ENCODE measurements at regions not wholly inside any gene's neighbourhood (a gene's known extent, or its start where the extent isn't known, plus 50 kb on each side); places are given as distances from the start of the nearest gene placed in this dataset.
A peak's percentile ranks its signal among the peaks of the same experiment; 100 is the strongest.
"Not testable (repeated sequence)": the region's sequence is repeated elsewhere in the genome, so short reads cannot be mapped to it uniquely, and the experiment has no call there.

DNA sequence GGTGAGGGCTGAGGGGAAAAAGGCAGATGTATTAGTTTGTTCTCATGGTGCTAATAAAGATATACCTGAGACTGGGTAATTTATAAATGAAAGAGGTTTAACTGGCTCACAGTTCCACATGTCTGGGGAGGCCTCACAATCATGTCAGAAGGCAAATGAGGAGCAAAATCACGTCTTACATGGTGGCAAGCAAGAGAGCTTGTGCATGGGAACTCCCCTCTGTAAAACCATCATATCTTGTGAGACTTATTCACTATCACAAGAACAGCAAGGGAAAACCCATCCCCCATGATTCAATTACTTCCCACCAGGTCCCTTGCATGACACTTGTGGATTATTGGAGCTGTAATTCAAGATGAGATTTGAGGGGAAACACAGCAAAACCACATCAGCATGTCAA is 1220.9 kb downstream of the GALC start:
- no peak for DNase-seq

GRCh38 chr14:86770186-86770585 is 1222.8 kb downstream of the GALC start:
- no peak for DNase-seq

DNA sequence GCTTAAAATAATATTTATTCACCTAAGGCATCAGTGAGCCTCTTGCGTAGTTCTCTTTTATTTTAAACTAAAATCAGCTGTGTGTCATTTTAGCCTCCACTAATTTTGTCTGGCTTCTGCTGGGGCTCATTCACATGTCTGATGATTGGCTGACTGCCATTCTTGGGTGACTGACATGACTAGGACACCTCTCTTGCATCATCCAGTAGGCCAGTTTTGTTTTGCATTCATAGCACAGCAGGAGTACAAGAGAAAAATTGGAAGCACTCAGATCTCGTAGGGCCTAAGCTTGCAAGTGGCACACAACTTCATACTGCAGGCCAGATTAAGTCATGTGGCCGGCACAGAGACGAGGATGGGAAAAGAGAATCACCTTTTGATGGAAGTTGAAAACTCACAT is 1226.5 kb downstream of the GALC start:
- DNase-seq: peak; percentile 4

DNA sequence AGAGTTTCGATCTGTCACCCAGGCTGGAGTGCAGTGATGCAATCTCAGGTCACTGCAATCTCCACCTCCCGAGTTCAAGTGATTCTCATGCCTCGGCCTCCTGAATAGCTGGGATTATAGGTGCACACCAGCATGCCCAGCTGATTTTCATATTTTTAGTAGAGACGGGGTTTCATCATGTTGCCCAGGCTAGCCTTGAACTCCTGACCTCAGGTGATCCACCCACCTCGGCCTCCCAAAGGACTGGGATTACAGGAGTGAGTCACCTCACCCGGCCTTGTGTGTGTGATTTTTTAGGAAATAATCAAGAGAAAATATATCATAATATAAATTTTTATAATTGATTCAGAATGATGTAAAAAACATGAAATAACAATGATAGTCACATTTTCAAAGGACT is 1231.4 kb downstream of the GALC start:
- no peak for DNase-seq

DNA sequence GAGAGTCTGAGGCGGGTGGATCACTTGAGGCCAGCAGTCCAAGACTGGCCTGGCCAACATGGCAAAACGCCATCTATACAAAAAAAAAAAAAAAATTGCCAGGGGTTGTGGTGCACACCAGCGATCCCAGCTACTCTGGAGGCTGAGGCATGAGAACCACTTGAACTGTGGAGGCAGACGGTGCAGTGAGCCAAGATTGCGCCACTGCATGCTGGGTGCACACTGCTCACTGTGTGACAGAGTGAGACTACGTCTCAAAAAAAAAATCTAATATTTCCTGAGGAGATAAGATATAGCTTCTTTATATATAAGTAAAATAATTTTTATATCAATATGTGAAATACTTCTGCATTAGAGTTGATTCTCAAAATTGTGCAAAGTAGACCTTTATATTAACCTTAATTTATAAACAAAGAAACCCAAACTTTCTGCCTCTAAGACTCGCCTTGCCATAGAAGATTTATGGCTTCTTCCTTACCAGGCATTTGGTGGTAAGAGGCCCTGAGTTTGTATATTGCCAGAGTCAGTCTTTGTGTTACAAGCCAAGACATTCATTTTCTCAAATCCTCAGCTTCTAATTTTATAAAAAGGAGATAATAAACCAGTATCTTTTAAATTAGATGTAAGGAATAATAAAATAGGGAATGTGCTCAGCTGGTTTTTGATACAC is 1226.7 kb downstream of the FLRT2 start:
- DNase-seq: no peak

- DNase-seq: not testable (repeated sequence)
Observed at GRCh38 chr14:86750488-86750887, 1220.5 kb downstream of the FLRT2 start.

DNA sequence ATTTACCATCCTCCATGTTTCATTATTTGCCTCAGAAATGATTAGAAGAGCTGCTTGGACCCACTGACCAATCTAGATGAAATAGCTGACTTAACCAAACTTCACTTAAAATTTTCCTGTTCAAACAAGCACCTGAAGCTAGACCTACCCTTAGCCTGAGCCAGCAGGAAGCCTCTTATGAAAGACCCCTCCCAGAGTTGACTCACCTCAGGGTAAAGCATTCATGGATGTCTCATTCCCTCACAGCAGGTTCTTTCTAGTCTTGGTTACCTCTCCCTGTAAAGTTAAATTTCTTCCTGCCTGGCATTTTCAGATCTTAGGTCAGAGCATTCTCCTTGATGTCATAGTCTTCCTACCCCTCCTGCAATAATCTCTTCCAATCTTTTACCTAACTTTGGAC is 1209.8 kb downstream of the FLRT2 start:
- no peak for DNase-seq

- not testable (repeated sequence) for DNase-seq
Observed at GRCh38 chr14:86731427-86731826, 1201.5 kb downstream of the FLRT2 start.

DNA sequence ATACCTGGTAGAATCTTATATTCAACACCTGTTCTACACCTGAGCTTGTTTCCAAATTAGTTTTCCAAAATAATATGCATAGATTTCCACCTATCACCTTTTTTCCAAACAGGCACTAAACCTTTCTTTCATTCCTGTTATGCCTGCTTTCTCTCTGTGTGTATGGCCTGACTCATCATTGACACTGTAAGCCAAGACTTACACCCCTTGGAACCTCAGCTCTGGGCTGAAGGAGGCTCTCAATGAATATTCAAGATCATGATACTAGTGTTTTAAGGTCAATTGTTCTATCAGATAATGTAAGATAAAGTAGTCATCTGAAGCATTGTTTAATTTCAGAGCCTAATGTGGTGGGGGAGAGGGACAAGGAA is 1193.3 kb downstream of the FLRT2 start:
- DNase-seq: no peak

- DNase-seq: no peak
Observed at GRCh38 chr14:86722612-86723253, 1192.8 kb downstream of the FLRT2 start.

- no peak for DNase-seq
Observed at GRCh38 chr14:86714575-86714974, 1184.6 kb downstream of the FLRT2 start.

DNA sequence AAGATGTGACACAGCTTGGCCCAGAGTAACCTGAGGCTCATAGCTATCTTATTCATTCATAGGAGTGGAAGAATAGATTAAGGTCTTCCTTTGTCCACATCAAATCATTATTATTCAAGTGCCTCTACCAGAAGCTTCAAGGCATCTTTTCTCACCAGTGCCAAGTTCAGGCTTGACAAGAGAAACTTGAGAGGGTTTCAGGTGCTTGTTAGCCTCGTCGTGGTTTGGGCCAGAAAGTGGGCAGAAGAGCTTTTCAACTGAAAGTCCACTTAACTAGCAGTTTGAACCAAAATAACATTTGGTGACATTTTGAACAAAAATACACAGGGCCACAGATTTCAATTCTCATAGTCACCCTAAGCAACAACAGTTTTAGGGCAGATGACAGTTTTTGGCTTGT is 1184.2 kb downstream of the FLRT2 start:
- DNase-seq: no peak

DNA sequence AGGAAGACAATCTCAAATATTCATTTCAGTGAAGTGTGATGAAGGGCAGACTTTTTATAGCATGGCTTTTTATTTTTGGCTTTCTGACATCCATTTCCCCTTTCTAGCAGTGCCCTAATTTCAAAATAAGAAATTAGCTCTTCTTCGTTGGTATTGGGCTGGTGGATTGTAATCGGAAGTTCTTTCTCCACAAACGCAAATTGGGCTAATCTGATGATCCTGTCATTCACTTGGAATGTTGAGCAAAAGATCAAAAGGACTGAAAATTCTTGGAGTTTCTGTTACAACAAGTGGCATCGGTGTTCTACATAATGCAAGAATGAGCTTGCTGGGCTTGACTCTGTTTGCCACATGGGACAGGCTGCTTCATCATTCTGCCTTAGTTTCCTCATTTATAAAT is 1182.8 kb downstream of the FLRT2 start:
- no peak for DNase-seq

DNA sequence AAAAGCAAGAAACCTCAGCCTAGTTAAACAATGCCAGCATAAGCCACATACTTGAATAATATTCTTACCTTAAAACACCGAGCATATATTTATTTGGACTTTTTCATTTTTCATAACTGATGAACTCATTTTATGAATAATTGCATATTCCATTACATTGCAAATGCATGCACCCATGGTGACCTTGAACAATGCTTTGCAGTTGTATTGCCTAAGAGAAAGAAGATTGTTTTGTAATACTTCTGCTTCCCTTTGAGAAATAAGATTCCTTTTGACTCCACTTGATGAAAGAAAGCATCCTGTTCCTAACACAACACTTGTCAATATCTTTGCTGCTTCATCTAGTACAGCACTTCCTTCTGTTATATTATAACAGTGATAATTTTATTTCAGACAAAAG is 1182.2 kb downstream of the FLRT2 start:
- DNase-seq: no peak

DNA sequence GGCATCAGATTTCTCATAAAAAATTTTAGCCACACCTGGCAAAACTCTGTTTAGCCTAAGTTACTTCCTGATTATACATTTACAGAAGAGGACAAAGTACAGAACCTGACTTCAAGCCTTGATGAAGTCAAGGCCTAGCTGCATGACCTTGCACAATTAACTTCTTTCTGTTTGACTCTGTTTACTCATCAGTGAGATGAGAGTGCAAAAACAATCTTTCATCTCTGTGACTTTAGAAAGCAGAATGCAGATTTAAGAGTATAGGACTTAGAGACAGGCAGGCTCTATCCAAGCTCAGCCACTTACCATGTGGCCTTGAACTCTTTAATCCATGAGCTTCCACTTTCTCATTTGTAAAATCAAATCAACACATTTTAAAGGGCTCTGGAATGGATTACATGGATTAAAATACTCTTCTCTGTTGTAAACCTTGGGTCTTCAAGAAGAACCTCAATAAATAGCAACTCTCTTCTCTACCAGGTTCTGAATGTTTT is 1178.9 kb downstream of the FLRT2 start:
- no peak for DNase-seq

DNA sequence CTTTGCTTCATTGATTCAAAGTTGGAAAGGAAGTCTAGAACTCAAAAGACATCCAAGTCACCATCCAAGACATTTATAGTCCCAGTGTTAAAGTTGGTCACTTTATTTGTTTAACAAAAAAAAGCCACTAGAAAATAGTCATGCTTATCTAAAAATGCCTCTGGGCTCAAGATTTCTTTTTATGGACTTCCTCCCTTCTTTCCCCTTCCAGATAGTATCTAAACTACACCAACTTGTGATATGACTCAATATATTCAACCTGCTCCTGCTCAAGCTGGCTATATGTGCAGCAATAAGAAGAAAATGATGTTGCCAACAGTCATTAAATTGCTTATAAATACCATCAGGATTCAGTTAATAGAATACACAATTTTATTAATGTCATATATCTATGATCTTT is 1177.1 kb downstream of the FLRT2 start:
- DNase-seq: no peak

- DNase-seq: no peak
Observed at GRCh38 chr14:86683561-86683960, 1153.6 kb downstream of the FLRT2 start.

DNA sequence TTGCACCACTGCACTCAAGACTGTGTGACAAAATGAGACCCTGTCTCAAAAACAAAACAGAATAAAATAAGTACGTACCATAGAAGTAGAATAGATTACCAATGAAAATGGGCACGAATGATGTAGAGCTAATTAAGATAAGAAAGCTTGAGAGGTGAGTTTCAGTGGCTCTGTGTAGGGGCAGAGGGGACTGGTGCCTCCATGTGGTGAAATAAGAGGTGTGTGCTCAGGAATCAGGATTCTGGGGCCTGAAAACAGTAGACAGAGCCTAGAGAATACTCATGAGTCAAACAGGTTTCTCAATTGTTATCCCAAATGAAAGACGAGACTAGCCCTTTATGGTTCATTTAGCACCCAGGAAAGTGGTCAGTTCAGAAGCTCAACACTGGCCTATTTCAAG is 1145.1 kb downstream of the FLRT2 start:
- no peak for DNase-seq

- DNase-seq: no peak
Observed at GRCh38 chr14:86673523-86673969, 1143.6 kb downstream of the FLRT2 start.

- DNase-seq: no peak
Observed at GRCh38 chr14:86672080-86672479, 1142.1 kb downstream of the FLRT2 start.

- no peak for DNase-seq
Observed at GRCh38 chr14:86665975-86666374, 1136.0 kb downstream of the FLRT2 start.

DNA sequence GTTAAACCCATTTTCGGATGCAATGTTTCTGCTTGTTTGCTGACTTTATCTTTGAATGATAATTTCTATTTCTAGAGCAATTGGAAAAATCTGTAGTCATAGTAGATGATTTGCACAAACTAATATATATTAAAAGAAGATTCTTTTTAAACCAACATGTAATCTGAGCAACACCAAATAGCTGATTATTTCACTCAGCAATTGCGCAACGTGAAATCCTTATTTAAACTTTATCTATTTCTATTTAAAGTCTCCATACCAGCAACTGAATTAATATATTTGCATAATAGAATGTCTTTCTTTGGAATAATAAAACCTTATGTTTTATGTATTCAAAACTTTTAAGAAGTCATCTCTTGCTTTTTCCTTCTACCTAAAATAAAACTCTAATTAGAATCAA is 1132.4 kb downstream of the FLRT2 start:
- no peak for DNase-seq

GRCh38 chr14:86654558-86655184 is 1124.7 kb downstream of the FLRT2 start:
- DNase-seq: peak; percentile 71

DNA sequence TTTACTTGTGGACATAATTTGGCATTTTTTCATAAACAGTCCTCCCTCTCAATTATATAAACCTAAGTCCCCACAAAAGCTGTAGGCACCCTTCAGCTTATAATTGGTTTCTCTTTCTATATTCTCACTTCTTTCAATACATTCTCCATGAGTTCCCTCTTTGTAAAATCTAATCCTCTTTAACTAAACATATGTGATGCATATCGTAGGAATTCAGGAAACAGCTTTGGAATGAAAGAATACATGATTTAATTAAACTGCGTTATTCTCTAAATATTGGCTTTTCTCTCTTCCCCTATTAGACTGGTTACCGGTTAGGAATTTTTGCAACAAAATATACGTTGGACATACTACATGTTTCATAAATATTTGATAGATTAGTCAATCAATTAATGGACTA is 1122.6 kb downstream of the FLRT2 start:
- no peak for DNase-seq

Measured in hematopoietic multipotent progenitor cell treated with erythropoietin and hydrocortisone succinate and interleukin-3 and kit ligand, for 8 days (in vitro differentiated cells).